ENCODE measurements at regions not wholly inside any gene's neighbourhood (a gene's known extent, or its start where the extent isn't known, plus 50 kb on each side); places are given as distances from the start of the nearest gene placed in this dataset.
"Not testable (repeated sequence)": the region's sequence is repeated elsewhere in the genome, so short reads cannot be mapped to it uniquely, and the experiment has no call there.

DNA sequence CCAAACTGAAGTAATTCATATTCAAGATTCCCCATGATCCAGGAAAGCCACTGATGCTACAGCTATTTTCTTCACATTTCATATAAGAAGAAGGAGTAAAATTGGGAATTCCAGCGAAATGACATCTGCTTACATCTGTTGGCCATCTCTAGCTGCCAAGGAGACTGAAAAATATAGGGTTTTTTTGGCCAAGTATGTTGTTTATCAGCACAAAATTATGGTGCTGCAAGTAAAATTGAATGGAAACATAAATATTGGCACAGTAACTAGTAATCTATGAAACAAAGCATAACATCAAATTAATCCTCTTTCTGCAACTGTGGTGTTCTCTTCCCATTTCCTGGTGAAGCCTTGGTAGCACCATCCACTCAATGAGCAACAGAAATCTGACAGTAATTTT lies 649.5 kb upstream of the ZNF804A start:
- no peak for DNase-seq

- no peak for DNase-seq
These were observed 647.7 kb upstream of the ZNF804A start for GRCh38 chr2:183950673-183951072.

DNA sequence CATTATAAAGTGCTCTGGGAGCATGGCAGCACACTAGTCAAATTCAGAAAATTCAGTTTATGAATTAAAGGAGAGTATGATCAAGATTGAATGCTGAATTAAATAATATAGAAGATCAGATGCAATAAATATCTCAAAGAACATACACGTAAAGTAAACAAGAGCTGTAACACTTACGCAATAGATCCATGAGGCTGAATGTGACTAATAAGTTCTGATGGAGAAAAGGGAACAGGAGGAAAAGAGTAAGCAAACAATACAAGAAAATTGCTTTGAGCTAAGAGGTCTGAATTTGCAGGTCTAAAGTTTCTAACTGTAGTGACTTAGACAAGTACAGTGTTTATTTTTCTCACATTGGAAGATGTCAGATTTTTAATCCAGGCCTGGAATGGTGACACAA lies 646.7 kb upstream of the ZNF804A start:
- no peak for DNase-seq

DNA sequence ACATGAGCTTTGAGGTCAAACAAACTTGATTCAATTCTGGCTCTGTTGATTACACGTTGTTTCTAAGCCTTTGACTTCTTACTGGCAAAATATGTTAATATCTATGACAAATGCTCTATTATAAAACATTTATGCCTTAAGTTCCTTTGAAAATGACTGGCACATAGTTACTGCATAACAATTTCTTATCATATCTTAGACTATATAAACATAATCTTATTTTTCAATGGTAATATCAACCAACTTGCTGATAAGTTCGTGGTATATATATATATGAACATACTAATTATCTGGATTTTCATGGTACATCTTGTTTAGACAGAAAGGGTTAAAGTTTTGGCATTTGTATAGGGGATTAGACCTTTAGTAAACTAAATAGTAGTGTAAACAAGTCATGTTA lies 645.6 kb upstream of the ZNF804A start:
- DNase-seq, result no peak

- DNase-seq, result no peak
These were observed 634.7 kb upstream of the ZNF804A start for GRCh38 chr2:183963609-183964008.

GRCh38 chr2:183964565-183964964 lies 633.8 kb upstream of the ZNF804A start:
- no peak for DNase-seq

DNA sequence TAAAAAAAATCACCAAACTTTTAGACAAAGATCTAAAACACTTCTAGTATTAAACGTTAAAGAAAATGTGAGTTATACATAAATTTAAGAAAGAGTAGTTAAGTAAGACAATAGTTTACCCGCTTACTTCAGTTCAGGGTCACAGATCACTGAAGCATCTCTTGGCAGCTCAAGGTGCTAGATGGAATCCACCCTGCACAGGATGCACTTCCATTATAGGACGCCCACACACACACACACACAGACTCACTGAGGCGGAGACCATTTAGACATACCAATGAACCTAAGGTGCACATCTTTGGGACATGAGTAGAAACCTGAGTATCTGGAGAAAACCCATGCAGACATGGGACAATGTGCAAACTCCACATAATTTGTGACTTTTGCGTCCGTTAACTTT lies 630.6 kb upstream of the ZNF804A start:
- no peak for DNase-seq

- not testable (repeated sequence) for DNase-seq
These were observed 622.7 kb upstream of the ZNF804A start for GRCh38 chr2:183975676-183976075.

GRCh38 chr2:183984871-183985270 lies 613.5 kb upstream of the ZNF804A start:
- DNase-seq, result no peak

- no peak for DNase-seq
These were observed 606.4 kb upstream of the ZNF804A start for GRCh38 chr2:183991968-183992367.

DNA sequence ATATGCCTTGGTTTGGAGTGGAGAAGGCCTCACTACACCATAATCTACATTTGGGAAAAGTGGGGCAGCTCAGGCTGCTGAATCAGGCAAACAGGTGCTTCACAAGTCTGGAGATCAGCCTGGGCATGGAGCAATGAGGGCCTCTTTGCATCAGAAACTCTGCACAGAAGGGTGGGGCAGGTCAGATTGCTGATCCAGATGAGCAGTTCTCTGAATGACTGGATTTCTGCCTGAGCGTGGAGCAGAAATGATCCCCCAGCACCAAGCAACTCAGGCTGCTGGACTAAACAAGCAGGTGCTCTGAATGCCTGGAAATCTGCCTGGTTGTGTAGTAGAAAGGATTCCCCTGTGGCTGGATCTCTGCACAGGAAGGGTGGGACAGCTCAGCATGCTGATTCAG lies 605.3 kb upstream of the ZNF804A start:
- DNase-seq, result no peak

GRCh38 chr2:183995632-183996031 lies 602.7 kb upstream of the ZNF804A start:
- DNase-seq, result no peak

DNA sequence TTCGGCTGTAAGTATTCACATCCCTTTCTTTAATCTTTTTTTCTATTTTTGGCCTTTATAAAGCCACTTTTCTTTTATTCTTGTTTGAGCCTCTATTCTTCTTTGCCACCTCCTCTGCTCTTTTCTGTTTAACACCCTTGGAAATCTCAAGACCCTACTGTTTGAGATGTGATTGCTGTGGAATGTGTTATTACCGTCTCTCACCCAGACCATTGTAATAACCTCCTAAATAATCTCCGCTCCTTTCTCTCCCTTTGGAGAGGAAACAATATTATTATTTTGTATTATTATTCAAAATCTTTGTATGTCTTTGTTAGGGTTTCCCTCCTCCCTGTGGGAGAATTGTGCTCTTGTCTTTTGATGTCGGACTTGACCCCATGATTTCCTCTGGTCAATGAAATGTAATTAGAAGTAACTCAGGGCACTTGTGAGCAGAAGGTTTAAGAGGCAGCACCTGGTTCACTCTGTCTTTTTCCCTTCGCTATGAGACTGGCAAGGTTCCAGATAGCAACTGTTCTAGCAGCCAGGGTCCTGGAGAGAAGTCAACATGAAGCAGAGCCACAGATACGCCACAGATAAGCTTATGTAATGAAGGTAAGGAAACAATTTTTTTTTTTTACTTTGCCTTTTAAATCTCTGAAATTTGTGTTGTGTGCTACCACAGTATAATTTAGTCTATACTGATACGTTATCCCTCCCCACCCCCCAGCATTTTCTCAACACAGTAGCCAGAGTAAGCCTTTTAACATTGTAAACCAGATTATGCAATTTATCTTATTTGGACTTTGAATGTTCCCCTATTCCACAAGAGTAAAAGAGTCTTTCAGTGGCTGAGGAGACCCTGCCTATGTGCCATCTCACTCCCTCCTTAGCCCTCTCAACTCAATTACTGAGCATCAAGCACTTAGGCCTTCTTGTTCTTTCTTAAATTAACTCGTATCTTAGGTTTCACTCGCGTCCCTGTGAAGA lies 601.2 kb upstream of the ZNF804A start:
- no peak for DNase-seq

- DNase-seq, result no peak
These were observed 600.1 kb upstream of the ZNF804A start for GRCh38 chr2:183998041-183998796.

- no peak for DNase-seq
These were observed 599.5 kb upstream of the ZNF804A start for GRCh38 chr2:183998797-183999190.

DNA sequence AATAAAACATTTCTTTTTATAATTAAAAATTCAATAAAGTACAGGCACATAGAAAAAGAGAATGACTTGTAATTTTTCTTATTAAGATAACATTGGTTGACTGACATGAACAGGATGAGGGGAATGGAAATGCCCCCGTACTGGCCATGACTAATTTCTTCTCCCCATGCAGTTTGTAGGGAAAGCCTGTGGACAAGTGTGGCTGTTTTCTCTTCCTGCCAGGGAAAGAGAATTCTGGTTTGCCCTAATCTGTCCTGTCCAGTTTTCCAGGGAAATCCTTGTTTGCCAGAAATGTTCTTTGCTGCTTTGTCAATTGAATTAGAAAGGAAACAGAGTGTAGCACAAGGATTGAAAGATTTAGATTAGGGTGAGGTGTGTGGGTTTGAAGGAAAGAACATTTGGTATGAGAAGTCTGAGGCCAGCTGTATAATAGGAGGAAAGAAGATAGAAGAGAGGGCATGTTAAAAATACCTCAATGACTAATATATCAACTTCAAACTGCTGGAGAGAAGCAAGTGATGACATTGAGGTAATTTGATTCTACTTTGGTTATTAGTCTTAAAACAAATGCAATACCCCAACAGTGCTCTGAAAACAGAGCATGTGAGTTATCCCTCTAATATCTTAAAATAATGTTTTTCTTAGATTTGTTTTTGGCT lies 593.9 kb upstream of the ZNF804A start:
- no peak for DNase-seq

DNA sequence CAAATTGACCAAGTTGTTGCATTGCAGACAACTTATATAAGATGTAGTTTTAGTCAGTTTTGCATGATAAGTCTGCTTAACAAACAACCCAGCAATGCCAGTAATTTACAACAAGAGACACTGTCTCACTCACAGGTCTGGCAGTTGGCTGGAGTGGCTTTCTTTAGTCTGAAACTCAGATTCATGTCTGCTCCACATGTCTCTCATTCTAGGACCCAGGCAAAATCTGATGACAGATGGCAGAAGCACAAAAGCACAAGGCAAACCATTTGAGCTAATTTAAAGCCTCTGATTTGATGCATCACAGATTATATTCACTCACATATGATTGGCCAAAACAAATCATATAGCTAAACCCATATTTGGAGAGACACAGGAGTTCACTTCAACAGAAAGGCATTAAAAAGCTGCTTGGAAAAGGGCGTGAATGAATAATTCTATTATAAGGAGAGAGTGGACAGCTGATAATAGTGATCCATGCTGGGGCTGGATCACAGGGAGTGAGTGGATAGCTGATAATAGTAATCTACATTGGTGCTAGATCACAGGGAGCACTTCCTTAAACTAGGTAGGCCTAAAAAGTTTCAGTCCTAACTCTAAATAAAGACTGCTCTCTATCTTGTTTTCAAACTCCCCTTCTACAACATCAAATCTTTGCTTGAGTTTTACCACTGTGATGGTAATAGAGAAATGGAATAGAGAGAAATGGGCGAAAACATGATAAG lies 593.2 kb upstream of the ZNF804A start:
- DNase-seq, result no peak

DNA sequence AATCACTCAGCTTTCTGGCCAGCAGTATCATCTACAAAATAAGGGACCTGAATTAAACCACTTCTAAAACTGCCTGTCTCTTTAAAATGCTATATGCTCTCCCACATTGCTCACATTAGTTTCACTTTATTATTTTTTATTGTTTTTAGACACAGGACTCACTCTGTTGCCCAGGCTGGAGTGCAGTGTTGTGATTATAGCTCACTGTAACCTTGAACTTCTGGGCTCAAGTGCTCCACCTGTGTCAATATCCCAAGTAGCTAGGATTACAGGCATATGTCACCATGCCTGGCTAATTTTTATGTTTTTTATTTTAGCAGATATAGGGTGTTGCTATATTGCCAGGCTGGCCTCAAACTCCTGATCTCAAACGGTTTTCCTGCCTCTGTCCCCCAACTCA lies 591.3 kb upstream of the ZNF804A start:
- DNase-seq, result no peak

DNA sequence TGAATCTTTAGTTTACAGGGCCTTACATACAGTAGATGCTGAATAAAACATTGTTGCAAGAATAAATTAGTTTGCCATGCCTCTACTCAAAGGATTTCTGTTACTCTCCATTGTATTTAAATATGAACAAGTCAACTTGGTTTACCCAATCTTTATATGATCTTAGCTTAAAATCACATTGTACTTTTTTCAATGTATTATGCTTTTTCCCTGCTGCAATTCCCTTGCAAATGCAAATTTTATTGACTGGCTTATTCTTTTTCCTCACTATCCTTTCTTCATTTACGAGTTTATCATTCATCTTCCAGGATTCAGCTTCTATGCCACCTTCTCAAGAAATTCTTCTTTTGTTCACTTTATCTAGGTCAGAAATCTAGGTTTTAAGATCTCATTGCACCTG lies 571.4 kb upstream of the ZNF804A start:
- no peak for DNase-seq

- DNase-seq, result no peak
These were observed 568.1 kb upstream of the ZNF804A start for GRCh38 chr2:184030245-184030644.

DNA sequence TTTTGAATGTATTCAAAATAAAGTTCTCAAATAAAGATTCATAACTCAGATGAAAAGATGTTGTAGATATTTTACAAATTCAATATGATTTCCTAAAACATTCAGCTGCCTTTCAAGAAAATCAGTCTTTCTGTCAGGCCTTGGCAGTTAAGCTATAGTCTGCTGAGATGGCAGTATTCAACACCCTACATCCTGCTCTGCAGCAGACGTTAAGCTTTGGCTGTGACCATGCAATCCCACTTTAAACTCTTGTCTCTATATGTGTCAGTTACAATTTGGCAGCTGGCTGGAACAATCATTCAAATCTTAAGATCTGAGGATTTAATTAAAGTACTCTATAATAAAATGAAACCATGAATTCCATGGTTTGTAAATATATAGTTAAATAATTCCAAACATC lies 567.3 kb upstream of the ZNF804A start:
- DNase-seq, result no peak

DNA sequence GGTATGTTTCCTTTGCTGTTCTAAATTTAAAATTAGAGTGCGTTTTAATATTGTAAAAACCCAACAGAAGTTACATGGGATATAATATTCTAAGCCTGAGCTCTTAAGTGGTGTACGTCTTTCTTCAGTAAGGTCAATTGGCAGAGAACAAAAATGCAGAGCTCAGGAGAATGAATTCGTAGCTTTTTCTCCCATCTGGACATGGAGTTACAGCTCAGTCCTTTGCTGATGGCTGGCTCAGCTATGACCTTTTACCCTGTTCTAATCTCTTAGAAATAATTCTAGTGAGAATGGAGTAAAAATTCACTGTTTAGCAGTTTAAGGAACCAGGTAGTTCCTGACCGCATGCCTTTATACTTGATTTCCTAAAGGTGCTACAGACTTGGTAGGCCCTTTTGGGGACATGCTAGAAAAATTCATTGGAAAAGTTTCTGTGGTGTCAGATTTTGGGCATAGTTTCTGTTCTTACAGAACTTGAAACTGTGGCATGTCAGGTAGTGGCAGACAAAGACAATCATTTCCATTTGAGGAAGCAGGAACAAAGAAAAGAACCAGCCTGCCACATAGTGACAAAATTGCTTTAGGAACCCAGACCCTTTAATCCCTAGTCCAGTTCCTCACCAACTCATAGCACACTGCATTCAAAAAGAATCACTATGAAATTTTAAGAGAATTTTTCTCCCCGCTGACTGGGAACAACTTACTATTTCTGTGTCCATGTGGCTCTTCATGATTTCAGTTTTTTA lies 566.8 kb upstream of the ZNF804A start:
- no peak for DNase-seq
